HepG2 (cell line): ENCODE measurements at regions not wholly inside any gene's neighbourhood (a gene's known extent, or its start where the extent isn't known, plus 50 kb on each side); places are given as distances from the start of the nearest gene placed in this dataset.
"Not testable (repeated sequence)": the region's sequence is repeated elsewhere in the genome, so short reads cannot be mapped to it uniquely, and the experiment has no call there.

Experiments used
- ATAC-seq: fragments of 200-7000 bp; cut with Tn5 transposase; 3 replicates; pipeline ENCODE4 v1.9.1; 2020; ENCODE audit warnings: mild to moderate bottlenecking, moderate library complexity
- BruUV-seq: library from RNA; stranded (reverse); fragments of 400-500 nt; replicated peaks from 2 replicates; lab custom pipeline; 2021; lab: Mats Ljungman, UMichigan
- CTCF ChIA-PET: fragments of 300-600 bp; formaldehyde crosslinking; extraction: SDS; loops from one replicate; lab custom pipeline; 2021; ENCODE audit warnings: low total read pairs, inconsistent platforms, low intra/inter-chr PET ratio; lab: Yijun Ruan, JAX
- POLR2A ChIA-PET: fragments of 350-600 bp; sonication (Branson Sonifier 250); formaldehyde crosslinking; loops from one replicate; lab custom pipeline; 2020; ENCODE audit warnings: antibody characterized with exemption, inconsistent platforms; lab: Yijun Ruan, JAX
- DNase-seq: peaks from one replicate; pipeline ENCODE4 v3.0.0-alpha.2; 2015; ENCODE audit warnings: low spot score
- FAIRE-seq: peaks from 3 replicates; lab custom pipeline; 2011; peaks lifted over from hg19 to GRCh38; lab: Jason Lieb, UNC
- H2AFZ ChIP-seq: one replicate; pipeline ENCODE4 v1.6.1; 2011; ENCODE audit warnings: low read length, inconsistent platforms
- H3K27ac ChIP-seq: fragments of 300-600 bp; 3 replicates; pipeline ENCODE4 v1.8.0; 2011; ENCODE audit warnings: mixed run types, mild to moderate bottlenecking, mixed read lengths, low read length, inconsistent platforms; ENCODE audit not compliant: insufficient read depth; ENCODE audit errors: extremely low read length
- H3K27me3 ChIP-seq, 2 experiments: fragments of 200-600 bp in 1 of 2; 2 replicates in 1 of 2; 3 replicates in 1 of 2; pipeline versions ENCODE4 v1.6.0 to v1.8.0; 2011; ENCODE audit warnings: low read length in 2 of 2, mild to moderate bottlenecking in 2 of 2, moderate library complexity in 2 of 2, inconsistent platforms in 1 of 2; ENCODE audit not compliant: insufficient read depth in 2 of 2, control insufficient read depth in 1 of 2
- H3K36me3 ChIP-seq, 2 experiments: fragments of 200-600 bp in 1 of 2; replicated peaks in 1 of 2; 2 replicates in 1 of 2; 3 replicates in 1 of 2; pipeline versions ENCODE4 v1.5.1 to v1.8.0; 2011; ENCODE audit warnings: low read length in 2 of 2, inconsistent platforms in 1 of 2; ENCODE audit not compliant: insufficient read depth in 2 of 2, control insufficient read depth in 1 of 2
- H3K4me1 ChIP-seq: 2 replicates; pipeline ENCODE4 v1.5.1; 2012; ENCODE audit warnings: low read length, inconsistent platforms; ENCODE audit not compliant: insufficient read depth
- H3K4me2 ChIP-seq: 2 replicates; pipeline ENCODE4 v1.6.0; 2011; ENCODE audit warnings: low read depth, low read length, inconsistent platforms
- H3K4me3 ChIP-seq, 3 experiments: fragments of 200-600 bp in 1 of 3; sonication (generic), shearing (Covaris generic) in 1 of 3; replicated peaks in 1 of 3; 2 replicates each; pipeline ENCODE4 v1.5.1; 2011 to 2016; ENCODE audit warnings: low read length in 3 of 3, inconsistent platforms in 2 of 3, low read depth in 2 of 3, mild to moderate bottlenecking in 2 of 3, control low read depth in 1 of 3, mixed read lengths in 1 of 3; ENCODE audit not compliant: insufficient read depth in 1 of 3
- H3K79me2 ChIP-seq: one replicate; pipeline ENCODE4 v1.6.1; 2011; ENCODE audit warnings: low read length, inconsistent platforms; ENCODE audit not compliant: insufficient read depth
- H3K9ac ChIP-seq: 2 replicates; pipeline ENCODE4 v1.6.0; 2011; ENCODE audit warnings: mild to moderate bottlenecking, low read depth, low read length, inconsistent platforms; ENCODE audit not compliant: insufficient read depth
- H3K9me3 ChIP-seq: 2 replicates; pipeline ENCODE4 v1.5.1; 2012; ENCODE audit warnings: mild to moderate bottlenecking, low read length
- H4K20me1 ChIP-seq: 2 replicates; pipeline ENCODE4 v1.6.0; 2011; ENCODE audit warnings: inconsistent platforms, mild to moderate bottlenecking, low read length, moderate library complexity; ENCODE audit not compliant: insufficient read depth
- WGBS: methylation state at CpG from one replicate; pipeline ENCODE4 v1.1.6; 2017; ENCODE audit warnings: low lambda C conversion rate; 5-methylcytosine and 5-hydroxymethylcytosine counted together
- in situ Hi-C: cut with HindIII; loops from 2 replicates; pipeline ENCODE4 v1.10.0; 2017; ENCODE audit warnings: low pct_unique_long_range_greater_than_20kb; ENCODE audit not compliant: extremely low pct_ligation_motif_present
- intact Hi-C: fragments of 100-400 bp; cut with micrococcal nuclease; formaldehyde crosslinking; loops from one replicate; pipeline ENCODE4 v1.10.0; 2022; ENCODE audit not compliant: unreplicated experiment

DNA sequence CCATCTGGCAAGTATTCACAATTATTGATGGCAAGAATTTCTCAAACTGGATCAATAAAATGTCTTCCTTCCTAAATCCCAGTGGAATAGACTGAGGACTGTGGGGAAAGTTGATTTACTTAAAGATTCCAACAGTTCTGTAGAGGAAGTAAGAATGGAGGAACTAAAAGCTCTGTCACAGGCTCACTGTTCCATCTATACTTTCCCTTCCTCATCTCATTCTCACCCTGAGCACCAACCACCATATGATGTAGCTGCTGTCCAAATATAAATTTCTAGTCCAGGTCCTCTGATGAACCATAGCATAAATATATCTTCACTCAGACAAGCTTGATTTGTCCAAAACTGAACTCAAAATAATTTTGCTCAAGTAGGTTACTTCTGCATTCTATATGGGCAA, 786.9 kb downstream of the TTLL7 start:
- H3K27me3 ChIP-seq, in situ Hi-C loops, H3K4me2 ChIP-seq, POLR2A ChIA-PET, H3K79me2 ChIP-seq, H3K4me3 ChIP-seq, H3K27ac ChIP-seq, H3K4me1 ChIP-seq, DNase-seq, ATAC-seq, FAIRE-seq, H3K36me3 ChIP-seq, H2AFZ ChIP-seq, H3K9ac ChIP-seq, intact Hi-C loops, BruUV-seq, H3K9me3 ChIP-seq, H4K20me1 ChIP-seq, CTCF ChIA-PET: not testable (repeated sequence)

DNA sequence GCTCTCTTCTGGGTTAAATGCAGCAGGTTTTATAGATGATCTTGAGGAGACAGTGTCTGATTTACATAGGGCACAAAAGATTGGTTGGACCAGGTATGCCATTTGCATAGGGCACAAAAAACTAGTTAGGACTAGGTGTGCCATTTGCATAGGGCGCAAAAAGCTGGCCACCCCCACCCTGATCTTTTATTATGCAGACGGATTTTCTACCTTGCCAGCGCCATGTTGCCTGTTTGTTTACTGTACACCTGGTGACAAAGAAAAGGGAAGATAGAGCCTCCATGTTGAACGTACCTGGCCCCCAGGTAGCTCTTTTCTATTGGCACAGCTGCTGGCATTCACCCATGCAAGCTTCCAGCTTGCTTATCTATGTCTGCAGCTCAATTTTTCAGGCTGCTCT, 790.4 kb downstream of the TTLL7 start:
- CTCF ChIA-PET, ATAC-seq, DNase-seq, H3K4me1 ChIP-seq, H3K79me2 ChIP-seq, intact Hi-C loops, H4K20me1 ChIP-seq, H2AFZ ChIP-seq, H3K9me3 ChIP-seq, H3K27ac ChIP-seq, H3K4me3 ChIP-seq, POLR2A ChIA-PET, H3K9ac ChIP-seq, in situ Hi-C loops, H3K4me2 ChIP-seq, FAIRE-seq, H3K36me3 ChIP-seq, H3K27me3 ChIP-seq, BruUV-seq: not testable (repeated sequence)
- 15% methylated on average over 3 of the region's 4 CpGs for WGBS

DNA sequence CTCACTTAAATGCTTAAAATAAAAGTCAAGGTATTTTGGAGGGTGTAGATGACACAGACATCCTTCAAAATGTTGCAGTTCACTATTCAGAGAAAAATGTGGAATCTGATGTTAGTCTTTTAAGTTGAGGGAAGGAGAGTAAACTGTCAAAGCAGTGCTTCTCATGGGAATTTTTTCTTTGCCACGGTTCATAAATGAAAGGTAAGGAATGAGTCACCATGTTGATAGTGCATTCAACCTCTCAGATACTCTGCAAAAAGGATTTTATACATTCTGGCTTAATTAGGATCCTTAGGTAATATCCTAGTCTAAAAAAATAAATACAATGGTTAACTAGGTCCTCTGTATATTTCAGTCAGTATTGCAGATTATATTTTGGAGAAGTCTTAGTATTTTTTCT, 804.3 kb downstream of the TTLL7 start:
- H3K4me2 ChIP-seq, DNase-seq, POLR2A ChIA-PET, in situ Hi-C loops, CTCF ChIA-PET, H3K79me2 ChIP-seq, H3K27me3 ChIP-seq, H3K4me1 ChIP-seq, H4K20me1 ChIP-seq, H3K36me3 ChIP-seq, H2AFZ ChIP-seq, FAIRE-seq, H3K9ac ChIP-seq, H3K27ac ChIP-seq, intact Hi-C loops, H3K9me3 ChIP-seq, H3K4me3 ChIP-seq, BruUV-seq, ATAC-seq: not testable (repeated sequence)
- 0% methylated on average over 1 of the region's 1 CpG for WGBS

DNA sequence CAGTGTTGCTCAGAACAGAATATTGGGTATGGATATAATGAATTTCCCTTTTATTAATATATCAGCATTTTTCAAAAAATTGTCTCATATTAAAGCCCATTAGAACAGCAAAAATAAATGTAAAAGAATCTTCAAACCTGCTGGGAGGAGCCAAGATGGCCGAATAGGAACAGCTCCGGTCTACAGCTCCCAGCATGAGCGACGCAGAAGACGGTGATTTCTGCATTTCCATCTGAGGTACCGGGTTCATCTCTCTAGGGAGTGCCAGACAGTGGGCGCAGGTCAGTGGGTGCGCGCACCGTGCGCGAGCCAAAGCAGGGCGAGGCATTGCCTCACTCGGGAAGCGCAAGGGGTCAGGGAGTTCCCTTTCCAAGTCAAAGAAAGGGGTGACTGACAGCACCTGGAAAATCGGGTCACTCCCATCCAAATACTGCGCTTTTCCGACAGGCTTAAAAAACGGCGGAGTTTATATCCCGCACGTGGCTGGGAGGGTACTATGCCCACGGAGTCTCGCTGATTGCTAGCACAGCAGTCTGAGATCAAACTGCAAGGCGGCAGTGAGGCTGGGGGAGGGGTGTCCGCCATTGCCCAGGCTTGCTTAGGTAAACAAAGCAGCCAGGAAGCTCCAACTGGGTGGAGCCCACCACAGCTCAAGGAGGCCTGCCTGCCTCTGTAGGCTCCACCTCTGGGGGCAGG, 816.8 kb downstream of the TTLL7 start:
- H3K36me3 ChIP-seq, FAIRE-seq, H3K27me3 ChIP-seq, H3K4me3 ChIP-seq, H3K9me3 ChIP-seq, ATAC-seq, CTCF ChIA-PET, BruUV-seq, DNase-seq, H3K27ac ChIP-seq, H4K20me1 ChIP-seq, in situ Hi-C loops, POLR2A ChIA-PET, H3K4me1 ChIP-seq, intact Hi-C loops, H2AFZ ChIP-seq, H3K79me2 ChIP-seq, H3K9ac ChIP-seq: not testable (repeated sequence)
- 49% methylated on average over 22 of the region's 26 CpGs for WGBS
- peak overlapping the region; percentile 32; the same call in 1 of the 2 replicates for H3K4me2 ChIP-seq
